ENCODE measurements at regions not wholly inside any gene's neighbourhood (a gene's known extent, or its start where the extent isn't known, plus 50 kb on each side); places are given as distances from the start of the nearest gene placed in this dataset.

DNA sequence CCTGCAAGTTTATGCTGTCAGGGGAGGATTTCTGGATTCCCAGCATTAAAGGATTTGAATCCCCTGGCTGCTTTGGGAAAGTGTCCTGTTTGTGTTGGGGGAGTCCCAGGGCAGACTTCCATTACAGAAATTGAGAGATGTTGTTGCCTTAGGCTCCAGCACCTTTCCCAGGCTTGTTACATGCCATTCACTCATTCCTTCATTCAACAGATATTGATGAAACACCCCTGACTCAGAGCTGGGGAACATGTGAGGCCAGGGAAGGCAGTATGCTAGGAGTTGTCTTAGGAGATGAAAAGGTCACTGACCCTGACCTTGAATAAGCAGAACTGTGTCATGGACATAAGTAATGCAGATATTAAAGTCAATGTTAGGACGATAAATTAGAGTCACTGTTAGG lies 161.7 kb downstream of the NTMT2 start:
- no peak for DNase-seq
- no peak overlapping the region for H3K4me3 ChIP-seq
- TF ChIP-seq CTCF (IDR thresholded peaks at IDR 0.05) (no peak), POLR2A (IDR thresholded peaks at IDR 0.05) (no peak)

DNA sequence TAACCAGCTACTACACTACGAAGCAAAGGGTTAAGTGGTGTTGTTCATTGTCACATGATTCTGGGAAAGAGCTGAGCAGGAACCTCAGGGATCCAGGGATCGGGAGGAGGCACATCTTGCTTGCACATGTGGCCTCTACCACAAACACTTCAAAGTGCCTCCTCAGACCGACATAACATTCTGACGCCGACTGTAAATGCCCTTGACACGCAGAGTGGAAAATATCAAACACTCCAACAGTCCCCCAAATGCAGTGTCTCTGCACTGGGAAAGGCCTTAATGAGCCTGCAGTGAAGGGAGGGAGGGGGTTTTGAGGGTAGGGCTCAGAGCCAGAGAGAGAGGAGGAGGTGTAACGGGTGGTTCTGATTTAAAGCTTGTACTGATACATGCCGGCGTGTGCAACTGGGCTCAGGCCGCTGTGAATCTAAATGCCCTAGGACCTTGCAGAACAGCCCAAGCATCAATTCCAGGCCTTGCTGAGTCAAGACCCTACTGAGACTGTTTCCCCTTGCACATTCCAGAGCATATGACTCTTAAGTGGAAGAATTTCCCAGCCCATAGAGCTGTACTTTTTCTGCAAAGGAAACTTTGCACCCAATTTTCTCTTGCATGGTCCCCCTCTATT lies 163.7 kb downstream of the NTMT2 start:
- no peaks in the 10 kb centered on the region for H3K4me1 ChIP-seq
- no peak for DNase-seq
- no peak overlapping the region for H3K27ac ChIP-seq
- H3K36me3 ChIP-seq = no peaks in the 10 kb centered on the region
- no peaks in the 10 kb centered on the region for H3K27me3 ChIP-seq
- H3K9me3 ChIP-seq = no peaks in the 10 kb centered on the region
- no peak overlapping the region for H3K4me3 ChIP-seq
- no peak for TF ChIP-seq CTCF (IDR thresholded peaks at IDR 0.05)
- TF ChIP-seq POLR2A (IDR thresholded peaks at IDR 0.05) = no peak

More for the DNA sequence above, 161.7 kb downstream of the NTMT2 start:
- no peaks in the 10 kb centered on the region for H3K4me1 ChIP-seq
- no peaks in the 10 kb centered on the region for H3K9me3 ChIP-seq
- H3K36me3 ChIP-seq = no peaks in the 10 kb centered on the region
- H3K27me3 ChIP-seq = no peaks in the 10 kb centered on the region
- no peak overlapping the region for H3K27ac ChIP-seq

DNA sequence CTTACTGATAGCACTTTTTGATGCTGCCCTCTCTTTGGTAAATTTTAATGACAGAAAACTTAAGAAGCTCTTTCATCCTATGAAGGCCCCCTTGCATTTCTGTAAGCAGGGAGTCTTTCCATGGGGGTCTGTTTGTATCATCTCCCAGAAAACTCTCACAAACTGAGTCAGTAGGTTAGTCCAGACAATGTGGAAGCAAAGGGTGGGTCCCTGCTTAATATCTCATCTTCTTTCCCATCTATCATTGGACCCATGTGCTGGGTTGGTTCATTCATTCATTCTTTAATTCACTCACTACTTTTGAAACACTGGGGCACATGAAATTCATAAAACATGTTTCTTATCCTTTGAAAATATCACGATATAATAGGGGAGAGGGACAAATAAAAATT lies 164.3 kb downstream of the NTMT2 start:
- H3K4me3 ChIP-seq = no peak overlapping the region
- TF ChIP-seq POLR2A (IDR thresholded peaks at IDR 0.05) = no peak
- TF ChIP-seq CTCF (IDR thresholded peaks at IDR 0.05) = no peak
- no peaks in the 10 kb centered on the region for H3K36me3 ChIP-seq
- DNase-seq = no peak
- H3K27ac ChIP-seq = no peak overlapping the region
- no peaks in the 10 kb centered on the region for H3K4me1 ChIP-seq
- no peaks in the 10 kb centered on the region for H3K27me3 ChIP-seq
- H3K9me3 ChIP-seq = no peaks in the 10 kb centered on the region

DNA sequence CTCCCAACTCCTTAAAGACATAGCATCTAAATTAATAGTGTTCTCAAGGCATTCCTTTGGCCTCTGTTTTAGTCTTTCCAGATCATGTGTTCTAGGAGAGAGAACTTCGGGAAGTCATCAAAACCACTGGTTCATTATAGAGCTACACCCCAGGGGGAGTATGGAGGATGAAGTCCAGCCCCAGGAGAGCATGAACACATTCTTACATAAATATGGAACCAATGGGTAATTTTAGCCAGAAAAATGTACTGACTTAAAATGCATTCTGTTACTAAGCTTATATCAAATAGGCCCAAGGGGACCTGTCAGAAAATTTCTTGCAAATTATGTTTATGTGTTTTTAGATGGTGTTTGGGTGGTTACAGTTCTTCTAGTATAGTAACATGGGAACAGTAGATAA lies 165.2 kb downstream of the NTMT2 start:
- H3K4me1 ChIP-seq = no peaks in the 10 kb centered on the region
- H3K36me3 ChIP-seq = no peaks in the 10 kb centered on the region
- no peaks in the 10 kb centered on the region for H3K27me3 ChIP-seq
- H3K4me3 ChIP-seq = no peak overlapping the region
- no peaks in the 10 kb centered on the region for H3K9me3 ChIP-seq
- TF ChIP-seq POLR2A (IDR thresholded peaks at IDR 0.05) = no peak
- TF ChIP-seq CTCF (IDR thresholded peaks at IDR 0.05) = no peak
- no peak overlapping the region for H3K27ac ChIP-seq
- no peak for DNase-seq

- H3K4me1 ChIP-seq = no peaks in the 10 kb centered on the region
- H3K27me3 ChIP-seq = no peaks in the 10 kb centered on the region
- TF ChIP-seq POLR2A (IDR thresholded peaks at IDR 0.05) (no peak), CTCF (IDR thresholded peaks at IDR 0.05) (no peak)
- no peak overlapping the region for H3K4me3 ChIP-seq
- no peaks in the 10 kb centered on the region for H3K36me3 ChIP-seq
- H3K27ac ChIP-seq = no peak overlapping the region
- DNase-seq = no peak
- no peaks in the 10 kb centered on the region for H3K9me3 ChIP-seq
Measured at GRCh38 chr1:170313306-170313705, 167.5 kb downstream of the NTMT2 start.

DNA sequence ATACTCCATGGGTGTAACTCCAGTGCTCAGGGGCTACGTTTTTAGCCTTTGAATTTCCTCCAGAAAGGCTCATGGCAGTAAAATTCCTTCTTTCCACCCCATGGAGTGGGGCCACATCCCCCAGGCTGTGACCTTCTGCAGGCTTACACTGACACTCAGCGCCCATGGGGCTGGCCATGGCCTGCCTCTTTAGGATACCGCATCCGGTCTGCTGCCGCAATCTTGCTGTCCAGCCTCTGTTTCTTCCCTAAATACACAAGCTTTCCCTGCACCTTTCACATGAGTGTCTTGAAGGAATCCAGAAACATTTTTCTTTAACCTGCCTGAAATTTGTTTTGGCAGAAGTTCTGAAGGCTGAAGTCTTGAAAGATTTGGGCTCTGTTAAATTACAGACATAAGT lies 170.5 kb downstream of the NTMT2 start:
- Histone ChIP-seq H3K9me3 (no peaks in the 10 kb centered on the region), H3K27ac (no peak overlapping the region), H3K4me1 (no peaks in the 10 kb centered on the region), H3K27me3 (no peaks in the 10 kb centered on the region), H3K36me3 (no peaks in the 10 kb centered on the region), H3K4me3 (no peak overlapping the region)
- no peak for DNase-seq
- no peak for TF ChIP-seq POLR2A (IDR thresholded peaks at IDR 0.05)
- TF ChIP-seq CTCF (IDR thresholded peaks at IDR 0.05) = no peak

All from Peyer's patch (tissue), 4 donors.